ENCODE measurements at regions not wholly inside any gene's neighbourhood (a gene's known extent, or its start where the extent isn't known, plus 50 kb on each side); places are given as distances from the start of the nearest gene placed in this dataset.

DNA sequence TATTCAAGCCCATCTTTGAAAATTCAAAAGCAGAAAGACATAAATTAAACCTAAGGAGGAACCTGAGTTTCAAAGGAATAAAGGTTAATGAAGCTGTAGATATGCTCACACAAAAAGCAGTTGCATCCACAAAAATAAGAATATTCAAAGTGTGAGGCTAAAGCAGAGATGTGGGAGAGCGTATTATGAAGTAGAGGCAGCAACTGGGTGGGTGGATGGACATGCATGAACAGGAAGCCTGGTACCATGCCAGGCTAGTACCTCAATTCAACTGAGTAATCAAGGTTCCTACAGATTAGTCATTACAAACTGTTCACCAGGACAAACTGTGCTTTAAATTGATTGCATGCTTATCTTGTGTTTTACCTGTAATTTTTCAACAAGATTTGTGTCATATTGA lies 330.0 kb upstream of the PKDCC start:
- WGBS (ENCODE audit: insufficient coverage, low lambda C conversion rate) = 100% methylated on average over 1 of the region's 1 CpG
- no peaks in the 10 kb centered on the region for H3K36me3 ChIP-seq (ENCODE audit: control insufficient read depth, insufficient read depth, low read length)

DNA sequence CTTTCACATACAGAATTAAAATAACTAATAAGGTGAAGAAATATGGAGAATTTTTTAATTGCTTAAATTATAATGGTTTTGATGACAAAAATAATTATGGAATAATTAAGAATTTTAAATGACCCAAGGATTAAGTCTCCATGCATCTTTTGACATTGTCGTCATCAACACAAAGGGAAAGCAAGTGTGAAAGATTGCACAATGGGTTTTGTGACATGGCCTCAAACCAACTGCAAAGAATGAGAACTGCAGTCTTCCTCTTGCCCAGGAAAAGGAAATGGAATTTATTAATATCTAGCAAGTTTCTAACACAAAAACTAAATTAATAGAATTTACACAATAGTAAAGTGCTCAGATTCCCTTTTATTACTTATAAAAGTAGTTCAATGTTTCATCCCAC lies 329.1 kb upstream of the PKDCC start:
- Histone ChIP-seq H3K9me3 (ENCODE audit: control insufficient read depth, low read depth, low read length) (no peaks in the 10 kb centered on the region), H3K27me3 (ENCODE audit: control insufficient read depth, insufficient read depth, low read length) (no peaks in the 10 kb centered on the region), H3K36me3 (ENCODE audit: control insufficient read depth, insufficient read depth, low read length) (no peaks in the 10 kb centered on the region), H3K4me1 (ENCODE audit: control insufficient read depth, insufficient read depth, low read length) (peaks cover 7% of the 10 kb centered on the region), H3K27ac (ENCODE audit: low read length) (no peak overlapping the region), H3K4me3 (ENCODE audit: low read length) (no peak overlapping the region)
- no CpG with 5 or more reads among the region's 1 CpG for WGBS (ENCODE audit: insufficient coverage, low lambda C conversion rate)
- DNase-seq = no peak

More for the DNA sequence above, 330.0 kb upstream of the PKDCC start:
- no peaks in the 10 kb centered on the region for H3K4me1 ChIP-seq (ENCODE audit: control insufficient read depth, insufficient read depth, low read length)
- no peaks in the 10 kb centered on the region for H3K9me3 ChIP-seq (ENCODE audit: control insufficient read depth, low read depth, low read length)
- H3K4me3 ChIP-seq (ENCODE audit: low read length) = no peak overlapping the region
- H3K27ac ChIP-seq (ENCODE audit: low read length) = no peak overlapping the region
- no peaks in the 10 kb centered on the region for H3K27me3 ChIP-seq (ENCODE audit: control insufficient read depth, insufficient read depth, low read length)
- DNase-seq = no peak

DNA sequence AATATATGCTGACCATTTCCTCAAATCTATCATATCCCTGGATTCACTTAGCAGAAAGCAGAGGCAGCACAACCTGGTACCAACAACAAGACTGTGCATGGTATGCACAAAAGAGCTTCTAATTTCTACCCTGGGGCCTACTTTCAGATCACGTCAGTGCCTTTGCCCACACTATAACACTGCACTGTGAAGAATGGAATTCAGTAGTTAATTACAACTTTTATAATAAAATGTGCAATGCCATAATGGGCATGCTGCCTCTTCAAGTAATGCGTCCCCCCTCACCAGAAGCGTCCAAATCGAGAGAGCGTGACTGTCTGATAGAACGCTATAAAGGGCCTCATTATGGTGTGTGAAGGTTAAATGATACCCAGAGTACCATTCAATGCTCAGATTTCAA lies 328.1 kb upstream of the PKDCC start:
- Histone ChIP-seq H3K27me3 (ENCODE audit: control insufficient read depth, insufficient read depth, low read length) (no peaks in the 10 kb centered on the region), H3K27ac (ENCODE audit: low read length) (no peak overlapping the region), H3K4me1 (ENCODE audit: control insufficient read depth, insufficient read depth, low read length) (peaks cover 10% of the 10 kb centered on the region), H3K36me3 (ENCODE audit: control insufficient read depth, insufficient read depth, low read length) (no peaks in the 10 kb centered on the region), H3K4me3 (ENCODE audit: low read length) (no peak overlapping the region), H3K9me3 (ENCODE audit: control insufficient read depth, low read depth, low read length) (no peaks in the 10 kb centered on the region)
- no peak for DNase-seq
- no CpG with 5 or more reads among the region's 6 CpGs for WGBS (ENCODE audit: insufficient coverage, low lambda C conversion rate)

DNA sequence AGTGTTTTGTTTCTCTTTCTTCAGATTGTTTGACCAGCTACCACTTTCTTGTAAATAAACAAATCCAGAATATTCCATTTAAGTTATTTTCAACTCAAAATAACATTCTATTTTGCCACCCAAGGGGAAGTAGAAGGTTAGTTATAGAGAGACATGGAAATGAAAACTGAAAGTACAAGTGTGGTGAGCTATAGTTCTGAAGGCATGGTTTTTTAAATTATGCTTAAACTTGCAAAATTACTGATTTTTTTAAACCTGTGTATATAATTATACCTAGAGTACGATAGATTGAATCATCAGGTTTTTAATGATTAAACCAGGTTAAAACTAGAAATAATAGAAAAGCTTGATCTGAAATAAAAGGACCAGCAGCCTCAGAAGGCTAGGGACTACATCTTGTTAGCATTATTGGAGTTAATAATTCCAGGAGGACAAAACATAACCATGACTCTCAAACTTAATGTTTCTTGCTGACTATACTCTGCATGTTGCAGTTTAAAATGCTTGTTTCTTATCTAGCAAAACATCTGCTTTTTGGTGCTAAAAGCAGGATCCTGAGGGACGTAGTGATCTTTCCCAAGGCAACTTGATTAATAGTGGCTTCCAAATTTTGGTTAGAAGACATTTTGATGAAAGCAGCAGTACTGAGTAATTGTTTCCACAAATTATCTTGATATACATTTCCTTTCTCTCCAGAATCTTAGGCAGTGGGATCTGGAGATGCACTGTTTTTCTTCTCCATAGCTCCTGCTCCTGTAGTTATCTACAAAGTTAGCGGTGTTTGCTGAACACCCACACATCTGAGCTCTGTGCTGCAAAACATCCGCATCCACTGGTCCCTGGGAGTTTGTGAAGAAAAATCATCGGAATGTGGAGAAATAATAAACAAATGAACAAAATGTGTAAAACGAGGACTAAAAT lies 327.2 kb upstream of the PKDCC start:
- WGBS (ENCODE audit: insufficient coverage, low lambda C conversion rate) = 53% methylated on average over 3 of the region's 6 CpGs
- H3K4me1 ChIP-seq (ENCODE audit: control insufficient read depth, insufficient read depth, low read length) = peaks cover 10% of the 10 kb centered on the region
- H3K9me3 ChIP-seq (ENCODE audit: control insufficient read depth, low read depth, low read length) = no peaks in the 10 kb centered on the region
- H3K4me3 ChIP-seq (ENCODE audit: low read length) = no peak overlapping the region
- H3K27ac ChIP-seq (ENCODE audit: low read length) = no peak overlapping the region
- no peaks in the 10 kb centered on the region for H3K36me3 ChIP-seq (ENCODE audit: control insufficient read depth, insufficient read depth, low read length)
- no peaks in the 10 kb centered on the region for H3K27me3 ChIP-seq (ENCODE audit: control insufficient read depth, insufficient read depth, low read length)
- DNase-seq = peak in 1 of 2 donors; percentile 39

DNA sequence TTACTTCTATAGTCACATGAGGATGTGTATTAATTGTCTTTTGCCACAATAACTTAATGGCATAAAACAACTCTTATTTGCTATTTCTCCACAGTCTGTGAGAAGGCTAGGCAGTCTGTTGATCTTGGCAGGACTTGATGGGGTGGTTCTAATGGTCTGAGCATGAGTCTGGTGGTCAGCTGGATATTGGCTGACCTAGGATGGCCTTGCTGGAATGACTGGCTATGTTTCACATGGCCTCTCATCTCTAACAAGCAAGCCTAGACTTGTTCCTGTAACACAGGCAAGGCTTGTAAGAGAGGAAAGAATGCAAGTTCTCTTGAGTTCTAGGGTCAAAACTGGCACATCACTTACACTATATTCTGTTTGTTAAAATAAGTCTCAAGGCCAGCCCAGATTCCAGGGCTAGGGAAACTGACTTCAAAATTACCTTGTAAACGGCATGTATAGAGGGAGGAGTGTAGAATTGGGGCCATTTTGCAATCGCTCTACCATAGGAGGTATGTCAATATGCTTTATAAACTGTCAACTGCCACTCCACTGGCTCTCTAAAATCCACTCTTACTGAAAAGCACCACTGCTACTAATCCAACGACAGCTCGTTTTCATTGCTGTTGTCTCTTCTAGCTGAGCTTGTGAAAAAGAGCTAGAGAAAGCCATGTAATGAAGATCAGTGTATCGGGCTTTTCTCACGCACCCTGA lies 325.0 kb upstream of the PKDCC start:
- H3K4me3 ChIP-seq (ENCODE audit: low read length) = no peak overlapping the region
- H3K9me3 ChIP-seq (ENCODE audit: control insufficient read depth, low read depth, low read length) = no peaks in the 10 kb centered on the region
- DNase-seq = no peak
- peaks cover 10% of the 10 kb centered on the region for H3K4me1 ChIP-seq (ENCODE audit: control insufficient read depth, insufficient read depth, low read length)
- no peaks in the 10 kb centered on the region for H3K36me3 ChIP-seq (ENCODE audit: control insufficient read depth, insufficient read depth, low read length)
- 100% methylated on average over 2 of the region's 6 CpGs for WGBS (ENCODE audit: insufficient coverage, low lambda C conversion rate)
- H3K27ac ChIP-seq (ENCODE audit: low read length) = no peak overlapping the region
- no peaks in the 10 kb centered on the region for H3K27me3 ChIP-seq (ENCODE audit: control insufficient read depth, insufficient read depth, low read length)

DNA sequence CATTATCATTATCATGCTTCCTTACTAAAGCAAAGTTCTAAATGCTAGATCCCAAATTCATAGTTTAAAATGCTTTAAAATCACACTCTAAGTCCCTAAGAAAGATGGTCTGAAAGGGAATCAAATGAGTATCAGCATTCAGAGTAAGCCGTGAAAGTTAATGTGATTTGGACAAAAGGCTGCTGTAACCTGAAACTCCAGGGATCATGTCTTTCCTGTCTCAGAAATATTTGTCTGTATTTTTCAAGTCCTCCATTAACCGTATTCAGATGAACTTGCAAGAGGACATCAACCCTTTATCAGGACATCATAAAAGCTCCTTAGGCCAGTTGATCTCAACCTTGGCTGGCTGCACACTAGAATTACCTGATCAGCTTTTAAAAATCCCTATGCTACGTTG lies 324.3 kb upstream of the PKDCC start:
- no peaks in the 10 kb centered on the region for H3K27me3 ChIP-seq (ENCODE audit: control insufficient read depth, insufficient read depth, low read length)
- H3K9me3 ChIP-seq (ENCODE audit: control insufficient read depth, low read depth, low read length) = no peaks in the 10 kb centered on the region
- no peak overlapping the region for H3K27ac ChIP-seq (ENCODE audit: low read length)
- H3K36me3 ChIP-seq (ENCODE audit: control insufficient read depth, insufficient read depth, low read length) = no peaks in the 10 kb centered on the region
- 40% methylated on average over 1 of the region's 3 CpGs for WGBS (ENCODE audit: insufficient coverage, low lambda C conversion rate)
- no peak for DNase-seq
- H3K4me3 ChIP-seq (ENCODE audit: low read length) = no peak overlapping the region
- peaks cover 12% of the 10 kb centered on the region for H3K4me1 ChIP-seq (ENCODE audit: control insufficient read depth, insufficient read depth, low read length)

DNA sequence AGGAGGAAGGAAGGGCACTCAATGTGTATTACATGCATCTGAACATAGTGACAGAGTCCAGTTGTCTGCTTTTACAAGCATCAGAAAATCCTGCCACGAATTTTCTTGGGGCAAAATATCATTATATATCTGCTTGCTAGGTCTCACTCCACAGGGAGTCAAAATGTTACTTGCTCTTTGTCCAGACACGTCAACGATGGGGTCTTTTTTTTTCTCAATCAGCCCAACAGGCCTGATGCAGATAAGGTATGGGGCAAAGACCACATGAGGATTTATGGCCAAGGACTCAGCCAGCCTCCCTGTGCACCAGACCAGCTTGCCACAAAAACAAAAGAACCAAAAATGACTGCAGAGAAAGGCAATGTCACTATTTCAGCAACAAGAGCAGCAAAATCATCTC lies 323.4 kb upstream of the PKDCC start:
- no peaks in the 10 kb centered on the region for H3K27me3 ChIP-seq (ENCODE audit: control insufficient read depth, insufficient read depth, low read length)
- no peaks in the 10 kb centered on the region for H3K36me3 ChIP-seq (ENCODE audit: control insufficient read depth, insufficient read depth, low read length)
- H3K4me1 ChIP-seq (ENCODE audit: control insufficient read depth, insufficient read depth, low read length) = peaks cover 14% of the 10 kb centered on the region
- H3K27ac ChIP-seq (ENCODE audit: low read length) = peak overlapping the region; percentile 37
- WGBS (ENCODE audit: insufficient coverage, low lambda C conversion rate) = no CpG with 5 or more reads among the region's 3 CpGs
- peak; percentile 51 to 84 for DNase-seq
- no peak overlapping the region for H3K4me3 ChIP-seq (ENCODE audit: low read length)
- H3K9me3 ChIP-seq (ENCODE audit: control insufficient read depth, low read depth, low read length) = no peaks in the 10 kb centered on the region

DNA sequence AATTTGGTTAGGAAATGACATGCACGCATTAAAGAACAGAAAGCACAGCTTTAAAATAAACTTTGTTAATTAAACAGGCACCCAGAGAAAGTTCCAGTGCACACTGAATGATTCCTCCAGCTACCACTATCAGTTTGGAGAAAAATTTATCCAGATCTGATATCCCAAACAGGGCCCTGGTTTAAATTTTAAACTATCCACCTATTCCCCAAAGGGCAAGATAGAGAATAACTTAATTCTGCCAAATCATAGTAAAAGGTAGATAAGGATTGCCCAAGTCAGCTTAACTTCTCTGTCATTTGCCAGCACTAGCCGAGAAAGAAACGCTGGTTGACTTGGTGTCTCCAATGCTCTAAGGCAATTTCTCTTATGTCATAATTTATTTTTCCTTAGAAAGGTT lies 321.9 kb upstream of the PKDCC start:
- Histone ChIP-seq H3K9me3 (ENCODE audit: control insufficient read depth, low read depth, low read length) (no peaks in the 10 kb centered on the region), H3K36me3 (ENCODE audit: control insufficient read depth, insufficient read depth, low read length) (no peaks in the 10 kb centered on the region), H3K27ac (ENCODE audit: low read length) (no peak overlapping the region), H3K27me3 (ENCODE audit: control insufficient read depth, insufficient read depth, low read length) (no peaks in the 10 kb centered on the region), H3K4me1 (ENCODE audit: control insufficient read depth, insufficient read depth, low read length) (peaks cover 14% of the 10 kb centered on the region), H3K4me3 (ENCODE audit: low read length) (no peak overlapping the region)
- DNase-seq = no peak
- no CpG with 5 or more reads among the region's 3 CpGs for WGBS (ENCODE audit: insufficient coverage, low lambda C conversion rate)

DNA sequence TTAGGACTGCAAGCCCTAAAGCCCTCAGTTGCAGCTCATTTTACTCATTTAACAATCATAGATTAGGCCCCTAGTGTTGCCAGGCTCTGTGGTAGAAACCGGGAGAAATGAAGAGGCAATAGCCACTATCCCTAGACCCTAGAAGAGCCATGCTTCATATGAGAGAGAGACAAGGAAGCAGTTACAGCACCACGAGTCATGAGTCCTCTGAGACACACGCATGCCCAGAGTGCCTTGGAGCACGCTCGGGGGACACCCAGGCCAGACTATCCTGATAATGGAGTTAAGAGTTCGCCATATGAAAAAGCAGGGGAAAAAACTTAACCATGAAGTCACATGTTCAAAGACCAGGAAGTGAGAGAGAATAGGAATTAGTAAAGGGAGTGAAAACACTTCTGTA lies 321.5 kb upstream of the PKDCC start:
- no peak overlapping the region for H3K27ac ChIP-seq (ENCODE audit: low read length)
- H3K9me3 ChIP-seq (ENCODE audit: control insufficient read depth, low read depth, low read length) = no peaks in the 10 kb centered on the region
- peak in 1 of 2 donors; percentile 37 for DNase-seq
- H3K4me1 ChIP-seq (ENCODE audit: control insufficient read depth, insufficient read depth, low read length) = peaks cover 14% of the 10 kb centered on the region
- no peaks in the 10 kb centered on the region for H3K27me3 ChIP-seq (ENCODE audit: control insufficient read depth, insufficient read depth, low read length)
- no peak overlapping the region for H3K4me3 ChIP-seq (ENCODE audit: low read length)
- no CpG with 5 or more reads among the region's 6 CpGs for WGBS (ENCODE audit: insufficient coverage, low lambda C conversion rate)
- H3K36me3 ChIP-seq (ENCODE audit: control insufficient read depth, insufficient read depth, low read length) = no peaks in the 10 kb centered on the region

DNA sequence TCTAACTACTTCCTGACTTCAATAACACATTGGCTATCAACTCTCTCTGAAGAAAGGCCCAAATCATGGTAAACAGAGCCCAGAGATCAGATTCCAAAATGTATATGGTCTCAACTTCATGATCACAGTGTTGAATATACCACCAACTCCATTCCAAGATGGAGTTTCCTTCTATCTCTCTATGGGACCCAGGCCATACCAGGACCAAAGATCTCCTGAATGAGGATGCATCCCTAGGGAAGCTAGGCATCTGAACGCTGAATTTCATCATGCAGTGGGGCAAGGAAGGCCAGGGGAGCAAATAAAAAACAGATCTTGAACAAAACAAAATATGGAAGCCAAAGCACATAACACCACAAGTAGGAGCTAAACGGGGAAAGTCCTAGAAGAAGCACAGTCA lies 320.7 kb upstream of the PKDCC start:
- WGBS (ENCODE audit: insufficient coverage, low lambda C conversion rate) = no CpG with 5 or more reads among the region's 2 CpGs
- no peaks in the 10 kb centered on the region for H3K27me3 ChIP-seq (ENCODE audit: control insufficient read depth, insufficient read depth, low read length)
- DNase-seq = no peak
- H3K9me3 ChIP-seq (ENCODE audit: control insufficient read depth, low read depth, low read length) = no peaks in the 10 kb centered on the region
- H3K4me3 ChIP-seq (ENCODE audit: low read length) = no peak overlapping the region
- no peaks in the 10 kb centered on the region for H3K36me3 ChIP-seq (ENCODE audit: control insufficient read depth, insufficient read depth, low read length)
- no peak overlapping the region for H3K27ac ChIP-seq (ENCODE audit: low read length)
- H3K4me1 ChIP-seq (ENCODE audit: control insufficient read depth, insufficient read depth, low read length) = peaks cover 14% of the 10 kb centered on the region
